NCI-H1105 treated with DMSO at 0.1 percent for 48 hours (cell line): ENCODE measurements at regions not wholly inside any gene's neighbourhood (a gene's known extent, or its start where the extent isn't known, plus 50 kb on each side); places are given as distances from the start of the nearest gene placed in this dataset.
"Not testable (repeated sequence)": the region's sequence is repeated elsewhere in the genome, so short reads cannot be mapped to it uniquely, and the experiment has no call there.

Experiments
- DNase-seq: peaks from one replicate; lab custom pipeline; 2025; lab: John Stamatoyannopoulos, UW

DNA sequence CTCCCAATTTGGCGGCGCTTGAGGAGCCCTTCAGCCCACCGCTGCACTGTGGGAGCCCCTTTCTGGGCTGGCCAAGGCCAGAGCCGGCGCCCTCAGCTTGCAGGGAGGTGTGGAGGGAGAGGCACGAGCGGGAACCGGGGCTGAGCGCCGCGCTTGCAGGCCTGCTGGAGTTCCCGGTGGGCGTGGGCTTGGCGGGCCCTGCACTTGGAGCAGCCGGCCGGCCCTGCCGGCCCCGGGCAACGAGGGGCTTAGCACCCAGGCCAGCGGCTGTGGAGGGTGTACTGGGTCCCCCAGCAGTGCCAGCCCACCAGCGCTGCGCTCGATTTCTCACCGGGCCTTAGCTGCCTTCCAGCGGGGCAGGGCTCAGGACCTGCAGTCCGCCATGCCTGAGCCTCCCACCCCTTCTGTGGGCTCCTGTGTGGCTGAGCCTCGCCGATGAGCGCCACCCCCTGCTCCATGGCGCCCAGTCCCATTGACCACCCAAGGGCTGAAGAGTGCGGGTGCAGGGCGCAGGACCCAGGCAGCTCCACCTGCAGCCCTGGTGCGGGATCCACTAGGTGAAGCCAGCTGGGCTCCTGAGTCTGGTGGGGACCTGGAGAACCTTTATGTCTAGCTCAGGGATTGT is 815.4 kb upstream of the B3GALT2 start:
- not testable (repeated sequence) for DNase-seq

DNA sequence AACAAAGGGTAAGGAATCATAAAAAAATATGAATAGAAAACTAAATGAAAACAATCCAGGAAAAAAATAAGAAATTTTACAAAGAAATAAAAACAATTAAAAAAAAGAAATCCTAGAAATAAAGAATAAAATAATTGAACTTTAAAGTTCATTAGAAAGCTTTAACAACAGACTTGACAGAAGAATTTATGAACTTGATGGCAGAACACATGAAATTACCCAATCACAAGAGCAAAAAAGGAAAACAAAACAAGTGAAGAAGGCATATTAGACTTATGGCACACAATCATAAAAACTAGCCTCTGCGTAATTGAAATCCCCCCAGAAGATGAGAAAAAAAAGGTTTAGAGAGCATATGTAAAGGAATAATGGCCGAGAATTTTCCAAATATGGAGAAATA is 802.5 kb upstream of the B3GALT2 start:
- no peak for DNase-seq

DNA sequence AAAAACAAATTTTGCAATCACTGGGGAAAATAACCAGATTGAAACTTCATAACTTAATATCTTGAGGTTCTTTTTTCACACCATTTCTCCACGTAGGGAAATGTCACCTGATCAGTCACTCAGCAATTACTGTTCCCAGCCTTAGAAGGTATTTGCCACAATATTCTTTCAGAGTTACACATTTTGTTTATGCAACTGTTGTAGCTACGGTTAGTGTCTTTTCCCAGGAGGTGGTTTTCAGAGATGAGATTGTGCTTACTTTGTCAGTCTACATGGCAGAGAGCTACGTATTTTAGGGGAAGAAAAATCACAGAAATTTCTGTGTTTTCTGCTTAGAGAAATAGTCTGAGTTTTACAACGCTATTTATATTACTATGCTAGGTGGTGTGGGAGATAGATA is 792.8 kb upstream of the B3GALT2 start:
- no peak for DNase-seq

DNA sequence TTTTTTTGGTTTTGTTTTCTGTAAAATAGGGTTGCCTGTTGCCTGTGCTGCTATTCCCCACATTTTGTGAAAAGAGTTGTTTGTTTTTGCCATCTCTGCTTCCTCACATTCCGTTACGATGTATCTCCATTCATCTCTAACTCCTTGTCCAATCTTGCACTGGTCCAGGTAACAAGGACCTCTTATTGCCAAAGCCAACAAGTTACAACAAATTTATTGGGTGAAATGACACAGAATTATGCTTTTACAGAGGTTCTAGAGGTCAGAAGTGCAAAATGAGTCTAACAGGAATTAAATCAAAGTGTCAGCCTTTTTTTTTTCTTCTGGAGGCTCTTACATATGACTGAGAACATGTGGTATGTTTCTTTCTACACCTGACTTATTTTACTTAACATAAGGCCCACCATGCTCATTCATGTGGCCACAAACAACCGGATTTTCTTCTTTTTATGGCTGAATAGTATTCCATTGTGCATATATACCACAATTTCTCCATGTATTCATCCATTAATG is 787.9 kb upstream of the B3GALT2 start:
- DNase-seq: no peak

DNA sequence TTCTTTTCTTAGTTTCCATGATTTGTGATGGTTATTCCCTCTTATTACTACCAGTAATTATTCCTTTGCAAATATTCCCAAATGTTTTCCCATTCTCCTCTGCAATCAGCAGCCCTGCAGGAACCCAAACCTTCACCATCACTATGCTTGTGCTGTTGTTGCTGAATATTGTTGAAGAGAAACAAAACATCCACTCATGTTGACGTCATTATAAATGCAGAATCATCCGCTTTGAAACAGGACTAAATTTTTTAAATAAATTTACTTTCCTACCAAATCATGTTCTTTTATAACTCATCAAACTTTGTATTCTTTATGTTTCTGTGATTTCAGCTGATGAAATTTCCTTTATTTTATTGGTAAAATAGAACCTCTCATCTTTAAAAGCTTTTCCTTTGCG is 787.0 kb upstream of the B3GALT2 start:
- DNase-seq: no peak

DNA sequence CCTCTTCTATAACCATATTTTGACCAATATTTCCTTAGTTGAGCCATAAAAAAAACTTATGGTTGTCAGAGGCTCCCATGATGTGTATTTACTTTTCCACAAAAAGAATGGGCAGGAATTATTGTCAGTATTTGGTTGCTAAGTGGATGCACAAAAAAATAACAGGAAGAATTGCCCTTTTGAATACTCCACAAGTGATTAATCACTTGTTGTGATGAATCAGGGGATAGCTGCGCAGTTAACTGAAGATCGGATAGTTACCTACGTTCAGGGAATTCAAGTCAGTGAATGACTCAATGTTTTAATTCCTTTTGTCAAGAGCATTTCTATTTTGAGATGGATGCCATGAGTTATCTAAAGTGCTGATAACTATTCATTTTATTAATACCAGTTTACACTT is 785.2 kb upstream of the B3GALT2 start:
- DNase-seq: no peak

DNA sequence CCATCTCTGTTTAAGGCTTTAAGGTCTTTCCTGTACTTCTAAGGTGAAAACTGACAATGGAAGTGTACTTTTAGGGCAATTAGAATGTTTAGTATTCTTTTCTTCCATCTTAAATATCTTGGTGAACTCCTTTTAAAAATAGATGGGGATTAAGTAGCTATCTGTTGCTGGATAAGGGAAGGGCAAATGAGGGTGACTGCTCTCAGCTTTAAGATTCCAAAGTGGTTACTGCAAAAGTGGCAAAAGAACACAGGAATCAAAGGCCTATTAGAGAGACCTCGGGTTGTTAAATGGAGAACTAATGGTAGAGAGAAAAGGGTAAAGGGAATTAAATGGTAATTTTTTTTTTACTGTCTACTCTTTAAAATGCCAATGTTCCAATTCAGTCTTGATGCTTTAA is 774.1 kb upstream of the B3GALT2 start:
- no peak for DNase-seq

DNA sequence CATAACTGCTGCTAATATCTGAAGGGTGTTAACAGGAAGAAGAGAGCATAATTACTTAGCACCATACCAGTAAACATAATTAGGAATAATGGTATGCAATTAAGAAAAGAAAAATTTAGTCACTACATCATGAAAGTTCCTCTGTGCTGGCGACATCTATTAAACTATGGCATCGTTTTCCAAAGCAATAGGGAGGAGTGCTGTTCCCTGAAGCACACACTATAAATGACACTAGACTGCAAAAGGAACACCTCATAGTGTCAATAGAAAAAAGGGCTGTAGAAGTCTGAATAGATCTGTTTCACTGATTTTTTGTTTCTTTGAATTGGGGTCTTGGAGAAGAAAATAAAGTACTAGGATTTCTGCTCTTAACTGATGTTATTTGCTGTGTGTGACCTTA is 773.6 kb upstream of the B3GALT2 start:
- DNase-seq: no peak

DNA sequence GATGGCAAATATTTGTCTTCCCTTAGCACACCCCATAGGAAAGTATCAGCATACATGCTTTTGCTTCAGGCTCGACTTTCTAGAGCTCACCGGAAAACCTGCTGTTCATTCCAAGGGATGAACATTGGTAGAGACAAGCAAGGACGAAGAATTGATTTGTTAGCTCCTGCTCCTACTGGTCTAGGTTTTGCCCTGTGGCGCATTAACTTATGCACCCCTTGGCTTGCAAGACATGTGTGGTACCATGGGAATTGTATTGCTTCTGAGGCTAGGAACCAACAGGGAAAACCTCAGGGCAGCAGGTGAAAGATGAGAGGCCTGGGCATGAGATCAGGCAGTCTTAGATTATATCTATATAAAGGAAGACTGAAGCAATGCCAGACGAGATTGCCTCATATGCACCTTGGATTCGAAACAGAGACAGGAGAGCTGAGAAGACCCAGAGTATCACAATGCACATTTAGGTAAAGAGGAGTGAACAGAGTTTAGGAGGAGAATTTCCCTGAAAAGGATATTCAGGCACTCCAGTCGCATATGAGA is 771.2 kb upstream of the B3GALT2 start:
- DNase-seq: no peak

DNA sequence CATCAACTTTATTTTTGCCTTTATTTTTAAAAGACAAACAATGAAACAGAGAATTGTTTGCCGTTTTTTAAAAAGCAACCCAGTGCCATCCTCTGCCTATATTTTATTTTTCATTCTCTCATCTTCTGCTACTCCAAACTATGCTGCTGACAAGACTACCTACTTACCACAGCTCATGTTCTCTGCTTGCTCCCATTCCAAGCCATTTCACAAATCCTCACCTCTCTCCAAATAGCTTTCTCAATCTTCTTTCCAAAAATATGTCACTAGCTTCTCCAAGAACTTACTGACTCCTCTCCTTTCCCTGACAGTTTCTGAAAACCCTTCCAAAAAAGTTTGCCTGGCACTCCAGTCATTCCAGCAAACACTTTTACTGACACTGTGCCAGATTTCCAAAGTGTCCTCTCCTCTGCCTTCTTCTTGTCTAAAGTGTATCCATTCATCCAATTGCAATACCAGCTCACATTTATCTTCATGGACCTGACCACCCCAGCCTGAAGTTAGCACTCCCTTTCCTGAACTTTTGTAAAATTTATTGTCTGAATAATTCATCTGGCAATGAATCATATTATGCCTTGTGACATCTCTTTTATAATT is 766.5 kb upstream of the B3GALT2 start:
- no peak for DNase-seq

DNA sequence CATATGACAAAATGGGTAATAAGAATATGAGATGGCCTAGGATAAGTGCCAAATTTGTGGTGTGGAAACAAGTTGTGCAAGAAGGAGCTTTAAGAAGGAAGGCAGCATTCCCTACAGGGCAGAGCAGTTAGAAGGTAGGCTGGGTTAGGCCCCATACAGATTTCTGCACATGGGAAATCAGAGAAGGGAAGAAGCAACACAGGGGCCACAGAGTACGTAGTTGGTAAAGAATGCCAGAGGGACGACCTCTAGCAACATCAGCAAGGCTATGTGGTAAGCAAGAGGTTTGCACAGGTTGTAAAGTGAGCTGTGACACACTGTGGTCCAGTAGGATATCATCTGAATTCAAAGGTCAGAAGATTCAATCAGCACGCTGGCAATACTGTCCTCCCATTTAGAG is 765.6 kb upstream of the B3GALT2 start:
- no peak for DNase-seq

DNA sequence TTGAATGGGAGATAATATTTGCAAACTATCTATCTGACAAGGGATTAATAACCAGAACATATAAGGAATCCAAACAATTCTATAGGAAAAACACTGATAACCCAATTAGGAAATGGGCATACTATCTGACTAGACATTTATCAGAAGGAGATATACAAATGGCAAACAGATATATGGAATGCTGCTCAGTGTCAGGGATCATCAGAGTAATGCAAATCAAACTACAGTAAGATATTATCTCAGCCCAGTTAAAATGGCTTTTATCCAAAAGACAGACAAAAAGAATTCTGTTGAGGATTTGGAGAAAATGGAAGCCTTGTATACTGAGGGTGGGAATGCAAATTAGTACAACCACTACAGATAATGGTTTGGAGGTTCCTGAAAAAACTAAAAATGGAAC is 758.0 kb upstream of the B3GALT2 start:
- DNase-seq: no peak

DNA sequence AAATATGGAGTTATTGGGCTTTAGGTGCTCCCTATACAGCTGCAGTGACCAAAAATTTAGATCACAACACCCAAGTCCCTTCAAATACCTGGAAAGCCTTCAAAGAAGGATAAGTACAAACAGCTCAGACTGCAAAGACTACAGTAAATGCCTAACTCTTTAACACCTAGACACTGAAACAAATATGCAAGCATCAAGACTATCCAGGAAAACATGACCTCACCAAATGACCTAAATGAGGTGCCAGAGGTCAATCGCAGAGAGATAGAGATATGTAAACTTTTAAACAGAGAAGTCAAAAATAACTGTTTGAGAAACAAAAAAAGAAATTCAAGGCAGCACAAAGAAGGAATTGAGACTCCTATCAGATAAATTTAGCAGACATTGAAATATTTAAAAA is 753.8 kb upstream of the B3GALT2 start:
- DNase-seq: no peak

DNA sequence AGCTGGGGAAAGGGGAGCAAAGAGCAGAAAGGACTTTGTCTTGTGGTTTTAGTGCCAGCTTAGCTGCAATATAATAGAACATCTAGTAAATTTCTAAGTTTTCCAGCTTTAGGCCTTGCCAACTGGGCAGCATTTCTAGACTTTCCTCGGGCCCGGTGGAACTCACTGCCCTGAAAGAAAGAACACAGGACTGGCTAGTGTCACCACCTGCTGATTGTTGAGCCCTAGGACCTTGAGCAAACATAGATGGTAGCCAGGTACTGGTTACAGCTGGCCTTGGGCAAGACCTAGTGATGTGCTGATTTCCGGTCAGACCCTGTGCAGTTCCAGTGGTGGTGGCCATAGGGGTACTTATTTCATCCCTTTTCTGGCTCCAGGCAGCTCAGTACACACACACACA is 753.2 kb upstream of the B3GALT2 start:
- no peak for DNase-seq

DNA sequence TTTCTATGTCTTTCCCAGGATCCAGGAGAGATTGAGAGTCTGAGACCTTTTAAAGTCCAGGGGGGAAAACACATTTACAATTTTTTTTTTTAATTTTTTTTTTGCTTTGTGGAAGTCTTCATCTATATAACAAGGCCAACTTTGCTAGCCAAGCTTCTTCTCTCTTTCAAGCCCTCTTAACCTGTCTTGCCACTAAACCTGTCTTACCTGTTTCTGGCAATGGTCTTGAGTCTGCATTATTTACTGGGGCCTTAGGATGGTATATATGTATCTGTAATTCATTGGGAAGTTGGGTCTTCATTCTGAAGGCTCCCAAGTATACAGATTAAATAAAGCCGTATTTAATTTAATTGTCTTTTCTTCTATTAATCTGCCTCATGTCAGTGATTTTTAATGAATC is 750.9 kb upstream of the B3GALT2 start:
- DNase-seq: no peak

DNA sequence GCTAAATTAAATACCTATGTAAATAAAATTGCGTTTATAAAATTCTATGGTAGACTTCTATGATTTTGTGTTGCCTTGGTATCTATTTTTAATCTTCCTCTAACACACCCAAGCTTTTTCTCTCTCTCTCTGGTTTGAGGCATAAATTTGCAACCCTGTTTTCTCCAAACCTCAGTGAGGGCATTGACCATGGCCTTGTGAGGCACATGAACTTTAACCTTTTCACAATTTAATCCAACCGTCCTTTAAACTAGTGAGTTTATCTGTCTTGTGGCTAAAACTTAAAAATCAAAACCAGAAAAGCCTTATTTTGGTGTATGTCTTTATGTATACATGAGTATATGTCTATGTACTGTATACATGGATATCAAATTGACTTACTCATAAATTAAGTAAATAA is 746.6 kb upstream of the B3GALT2 start:
- DNase-seq: no peak

DNA sequence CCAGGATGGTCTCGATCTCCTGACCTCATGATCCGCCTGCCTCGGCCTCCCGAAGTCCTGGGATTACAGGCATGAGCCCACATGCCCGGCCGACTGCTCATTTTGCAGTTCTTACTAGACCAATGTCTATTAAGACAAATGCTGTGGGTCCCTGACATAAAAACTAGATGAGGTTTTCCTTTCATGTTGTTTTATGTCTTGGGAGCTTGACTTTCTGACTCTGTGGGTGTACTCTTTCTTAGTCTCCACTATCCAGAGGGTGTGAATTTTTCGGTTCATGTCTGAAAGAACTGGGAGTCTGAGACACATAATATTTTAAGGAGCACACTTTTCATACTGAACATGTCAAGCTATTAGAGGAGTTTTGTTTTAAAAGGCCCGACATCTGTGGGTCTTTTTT is 744.9 kb upstream of the B3GALT2 start:
- no peak for DNase-seq

DNA sequence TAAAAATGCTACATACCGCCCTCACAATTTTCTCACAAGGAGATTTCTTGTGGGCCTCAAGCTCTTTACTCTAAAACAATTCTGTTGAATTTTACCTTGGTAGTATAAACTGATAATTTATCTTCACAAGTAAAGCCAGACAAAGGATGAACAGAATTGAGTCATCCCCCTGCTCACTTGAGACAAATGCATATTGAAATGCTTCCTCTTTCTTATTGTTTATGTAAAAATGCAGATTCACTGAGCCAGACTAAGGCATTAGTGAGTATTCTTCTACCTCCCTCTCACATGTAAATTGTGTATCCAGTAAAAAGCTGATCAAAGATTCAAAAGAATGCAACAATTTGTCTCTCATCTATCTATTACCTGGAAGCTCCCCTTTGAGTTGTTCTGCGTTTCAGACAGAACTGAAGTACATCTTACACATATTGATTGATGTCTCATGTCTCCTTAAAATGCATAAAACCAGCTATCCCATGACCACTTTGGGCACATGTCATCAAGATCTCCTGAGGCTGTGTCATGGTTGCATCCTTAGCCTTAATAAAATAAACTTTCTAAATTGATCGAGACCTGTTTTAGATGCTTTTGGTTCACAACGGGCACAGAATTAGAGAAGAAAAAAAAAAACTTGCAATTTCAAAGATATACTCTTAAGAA is 743.1 kb upstream of the B3GALT2 start:
- no peak for DNase-seq

DNA sequence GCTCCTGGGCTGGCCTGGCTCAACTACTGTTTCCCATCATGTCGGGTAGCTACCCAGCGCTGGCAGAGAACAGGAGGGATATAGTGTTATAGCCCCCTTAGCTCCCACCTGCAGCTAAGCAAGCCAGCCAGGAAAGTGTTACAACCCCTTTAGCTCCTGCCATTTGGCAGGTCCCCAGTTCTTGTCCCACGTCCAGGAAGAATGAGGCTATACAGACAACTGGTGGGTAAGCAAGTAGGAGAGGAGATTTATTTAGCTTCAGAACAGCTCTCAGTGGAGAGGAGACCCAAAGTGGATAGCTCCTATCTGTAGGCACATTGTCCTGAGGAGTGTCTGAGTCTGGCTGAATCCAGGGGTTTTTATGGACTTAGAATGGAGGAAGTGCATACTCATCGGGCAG is 741.1 kb upstream of the B3GALT2 start:
- no peak for DNase-seq

DNA sequence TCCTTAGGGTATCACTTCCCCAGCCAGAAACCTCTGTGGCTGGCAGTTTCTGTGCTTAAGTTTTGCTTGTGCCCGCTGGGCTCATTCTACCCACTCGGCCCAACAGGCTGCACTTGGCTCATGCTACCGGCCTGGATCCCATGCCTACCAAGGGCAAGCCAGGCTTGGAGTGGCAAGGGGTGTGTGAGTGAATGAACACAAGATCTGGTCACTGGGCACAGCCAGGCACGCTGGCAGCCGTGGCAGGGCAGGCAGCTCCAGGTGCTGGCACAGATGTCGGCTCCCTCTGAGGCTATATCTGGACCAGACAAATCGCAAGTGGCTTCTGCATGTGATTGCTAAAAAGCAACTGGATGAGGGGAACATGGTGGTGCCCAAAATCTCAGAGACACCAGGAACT is 740.5 kb upstream of the B3GALT2 start:
- DNase-seq: no peak

DNA sequence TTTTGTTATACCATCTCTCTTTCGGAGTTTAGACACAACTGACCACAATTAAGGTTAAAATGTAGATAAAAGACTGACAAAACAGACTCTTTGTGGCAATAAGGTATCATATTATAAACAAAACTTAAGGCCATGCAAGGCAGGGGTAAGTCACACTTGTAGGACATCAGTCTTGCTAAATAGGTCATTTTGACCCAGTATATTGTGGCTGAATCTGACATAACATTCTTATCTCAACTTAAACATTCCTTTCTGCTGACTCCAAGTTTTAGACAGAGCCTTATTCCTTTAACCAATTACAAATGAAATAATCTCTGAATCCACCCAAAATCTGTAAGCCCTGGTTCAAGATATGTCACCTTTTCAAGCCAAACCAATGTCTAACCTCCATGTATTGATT is 733.4 kb upstream of the B3GALT2 start:
- DNase-seq: no peak

DNA sequence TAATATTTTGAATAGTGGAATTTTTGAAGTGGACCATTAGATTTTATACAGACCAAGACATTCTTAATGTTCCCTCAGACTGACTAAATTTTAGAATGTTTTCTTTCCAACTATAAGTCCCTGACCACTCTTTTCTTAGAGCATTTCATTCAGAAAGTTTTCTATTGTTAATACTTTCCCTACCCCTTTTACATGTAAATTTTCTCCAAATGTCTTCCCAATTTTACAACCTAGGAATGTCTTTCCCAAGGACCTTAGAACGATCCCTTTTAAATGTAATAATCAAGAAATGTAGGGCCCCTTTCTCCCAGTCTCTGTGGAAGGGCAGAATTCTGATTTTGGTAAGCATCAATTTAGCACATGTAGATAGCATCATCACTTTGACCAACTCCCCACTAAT is 730.0 kb upstream of the B3GALT2 start:
- DNase-seq: no peak

DNA sequence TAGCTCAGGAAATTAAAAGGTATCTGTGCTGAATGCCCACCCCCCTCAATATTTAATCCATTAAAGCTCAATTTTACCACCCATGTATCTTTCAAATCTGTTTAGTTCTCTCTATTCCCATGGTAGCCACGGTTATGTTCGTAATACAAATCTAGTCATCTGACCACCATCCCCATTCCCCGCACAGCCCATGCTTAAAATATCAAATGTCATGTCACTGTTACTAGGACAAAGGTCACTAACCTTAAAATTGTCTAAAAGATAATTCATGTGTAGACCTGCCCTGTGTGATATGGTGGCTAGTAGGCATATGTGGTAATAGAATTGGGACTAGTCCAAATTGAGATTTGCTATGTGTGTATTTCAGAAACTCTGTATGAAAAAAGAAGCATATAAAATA is 728.5 kb upstream of the B3GALT2 start:
- DNase-seq: no peak
